SK-N-MC (cell line): ENCODE measurements at regions not wholly inside any gene's neighbourhood (a gene's known extent, or its start where the extent isn't known, plus 50 kb on each side); places are given as distances from the start of the nearest gene placed in this dataset.

Experiments used
- EZH2 ChIP-seq: fragments of 200-600 bp; sonication (generic); IDR thresholded peaks from one replicate; pipeline ENCODE4 v1.6.1; 2017; ENCODE audit warnings: antibody characterized with exemption
- FOXP2 ChIP-seq: optimal IDR thresholded peaks from 2 replicates; pipeline ENCODE3; 2011; ENCODE audit warnings: mild to moderate bottlenecking, moderate library complexity; ENCODE audit not compliant: insufficient read depth; ENCODE audit errors: extremely low read length, control extremely low read depth
- POLR2AphosphoS5 ChIP-seq: IDR thresholded peaks from 2 replicates; pipeline ENCODE4 v1.6.1; 2012; ENCODE audit warnings: mild to moderate bottlenecking, low read depth, low read length, borderline replicate concordance

- TF ChIP-seq EZH2 (no peak), POLR2AphosphoS5 (no peak), FOXP2 (no peak)
Observed at GRCh38 chr13:111897178-111897845, 169.6 kb upstream of the SOX1 start.
